B cell (primary cell): ENCODE measurements at regions not wholly inside any gene's neighbourhood (a gene's known extent, or its start where the extent isn't known, plus 50 kb on each side); places are given as distances from the start of the nearest gene placed in this dataset.

Source experiments
- ATAC-seq: fragments of 200-7000 bp; cut with Tn5 transposase; one replicate; pipeline ENCODE4 v1.10.0; 2021; ENCODE audit warnings: low read depth, mild to moderate bottlenecking, moderate number of reproducible peaks, moderate library complexity
- CTCF ChIA-PET: fragments of 350-600 bp; sonication (Branson Sonifier 250); formaldehyde crosslinking; loops from one replicate; lab custom pipeline; 2021; ENCODE audit warnings: antibody characterized with exemption, inconsistent platforms; lab: Charles Lee
- POLR2A ChIA-PET: fragments of 350-600 bp; sonication (Branson Sonifier 250); formaldehyde crosslinking; loops from one replicate; lab custom pipeline; 2021; ENCODE audit warnings: antibody characterized with exemption; lab: Charles Lee
- DNase-seq: peaks from one replicate; pipeline ENCODE4 v3.0.0; 2013
- H2AFZ ChIP-seq: 2 replicates; pipeline ENCODE4 v1.6.1; 2012; ENCODE audit warnings: mild to moderate bottlenecking, low read depth, low read length; ENCODE audit not compliant: insufficient read depth, poor library complexity, severe bottlenecking
- H3K27ac ChIP-seq, 2 donors: 1 replicate in 1 of 2; 2 replicates in 1 of 2; pipeline ENCODE4 v1.5.1; 2012 to 2013; ENCODE audit warnings: low read length in 2 of 2, mild to moderate bottlenecking in 2 of 2, moderate library complexity in 1 of 2
- H3K27me3 ChIP-seq, 4 experiments: fragments of 200-600 bp in 1 of 4; sonication (generic) in 1 of 4; replicated peaks in 1 of 4; 1 replicate in 2 of 4; 2 replicates in 2 of 4; pipeline versions ENCODE4 v1.6.1 to v1.7.0; 2013 to 2016; ENCODE audit warnings: low read length in 3 of 4, mild to moderate bottlenecking in 2 of 4, mixed read lengths in 1 of 4, moderate library complexity in 1 of 4; ENCODE audit not compliant: insufficient read depth in 4 of 4, control insufficient read depth in 3 of 4; ENCODE audit errors: control extremely low read depth in 1 of 4
- H3K36me3 ChIP-seq, 2 experiments: replicated peaks in 1 of 2; 1 replicate in 1 of 2; 2 replicates in 1 of 2; pipeline versions ENCODE4 v1.6.1 to v1.7.1; 2013; ENCODE audit warnings: low read length in 1 of 2; ENCODE audit not compliant: insufficient read depth in 2 of 2, control insufficient read depth in 1 of 2; ENCODE audit errors: control extremely low read depth in 1 of 2, extremely low read depth in 1 of 2
- H3K4me1 ChIP-seq, 2 donors: fragments of 200-600 bp in 1 of 2; sonication (generic) in 1 of 2; 1 replicate in 1 of 2; 2 replicates in 1 of 2; pipeline versions ENCODE4 v1.5.1 to v1.6.1; 2013 to 2017; ENCODE audit warnings: low read length in 2 of 2; ENCODE audit not compliant: control insufficient read depth in 2 of 2, insufficient read depth in 2 of 2
- H3K4me2 ChIP-seq: replicated peaks from 2 replicates; pipeline ENCODE3; 2012; ENCODE audit warnings: mild to moderate bottlenecking, low read depth, low read length; ENCODE audit not compliant: poor library complexity, severe bottlenecking
- H3K4me3 ChIP-seq, 5 experiments: fragments of 200-600 bp in 1 of 5; sonication (generic) in 1 of 5; 1 replicate in 3 of 5; 2 replicates in 2 of 5; pipeline versions ENCODE4 v1.5.1 to v1.7.0; 2011 to 2016; ENCODE audit warnings: low read length in 4 of 5, mild to moderate bottlenecking in 4 of 5, low read depth in 2 of 5, control low read depth in 1 of 5, moderate library complexity in 1 of 5; ENCODE audit not compliant: insufficient read depth in 1 of 5; ENCODE audit errors: control extremely low read depth in 1 of 5, extremely low read depth in 1 of 5
- H3K79me2 ChIP-seq: fragments of 200-600 bp; sonication (generic); one replicate; pipeline ENCODE4 v1.6.0; 2016; ENCODE audit warnings: low read length; ENCODE audit not compliant: control insufficient read depth, insufficient read depth
- H3K9ac ChIP-seq: fragments of 200-600 bp; sonication (generic); 2 replicates; pipeline ENCODE4 v1.6.1; 2017; ENCODE audit warnings: mild to moderate bottlenecking, low read length, moderate library complexity
- H3K9me3 ChIP-seq, 3 donors: one replicate each; pipeline versions ENCODE4 v1.6.1 to v1.7.1; 2013; ENCODE audit warnings: low read length in 2 of 3; ENCODE audit not compliant: control insufficient read depth in 2 of 3, insufficient read depth in 1 of 3; ENCODE audit errors: control extremely low read depth in 1 of 3
- H4K20me1 ChIP-seq: 2 replicates; pipeline ENCODE4 v1.6.0; 2012; ENCODE audit warnings: mild to moderate bottlenecking, low read length; ENCODE audit not compliant: insufficient read depth, control insufficient read depth, poor library complexity, severe bottlenecking
- H3K27ac Mint-ChIP-seq: one replicate; pipeline ENCODE4 v1.8.0; 2021; ENCODE audit warnings: mixed read lengths
- H3K27me3 Mint-ChIP-seq: one replicate; pipeline ENCODE4 v1.8.0; 2021; ENCODE audit warnings: mixed read lengths
- H3K4me1 Mint-ChIP-seq: one replicate; pipeline ENCODE4 v1.8.0; 2021; ENCODE audit warnings: mixed read lengths
- H3K4me3 Mint-ChIP-seq: one replicate; pipeline ENCODE4 v1.8.0; 2021; ENCODE audit warnings: mixed read lengths
- H3K9me3 Mint-ChIP-seq: one replicate; pipeline ENCODE4 v1.8.0; 2022; ENCODE audit warnings: mixed read lengths; ENCODE audit not compliant: insufficient read depth
- CTCF ChIP-seq: fragments of 200-600 bp; IDR thresholded peaks from one replicate; pipeline ENCODE4 v1.8.0; 2022; ENCODE audit warnings: antibody characterized with exemption, mild to moderate bottlenecking
- EZH2 ChIP-seq: IDR thresholded peaks from 2 replicates; pipeline ENCODE4 v1.6.1; 2012; ENCODE audit warnings: borderline replicate concordance, low read depth, mild to moderate bottlenecking, moderate library complexity, low read length; ENCODE audit not compliant: insufficient read depth, poor library complexity, severe bottlenecking
- WGBS: methylation state at CpG from one replicate; pipeline ENCODE4 v1.1.5; 2013; ENCODE audit warnings: missing lambda C conversion rate; ENCODE audit not compliant: insufficient coverage; 5-methylcytosine and 5-hydroxymethylcytosine counted together
- intact Hi-C: fragments of 100-400 bp; cut with micrococcal nuclease; formaldehyde crosslinking; loops from one replicate; pipeline ENCODE4 v1.10.0; 2022

GRCh38 chr4:32440391-32440790 lies 1720.2 kb downstream of the PCDH7 start:
- Histone ChIP-seq H2AFZ (no peak overlapping the region), H3K27ac (no peak overlapping the region), H3K9ac (no peak overlapping the region), H3K4me1 (no peaks in the 10 kb centered on the region), H3K4me3 (no peak overlapping the region), H3K79me2 (no peaks in the 10 kb centered on the region), H4K20me1 (no peaks in the 10 kb centered on the region), H3K9me3 (no peaks in the 10 kb centered on the region), H3K4me2 (no peak overlapping the region), H3K36me3 (no peaks in the 10 kb centered on the region), H3K27me3 (no peaks in the 10 kb centered on the region)
- Mint-ChIP-seq H3K27me3 (no peaks in the 10 kb centered on the region), H3K4me1 (no peaks in the 10 kb centered on the region), H3K27ac (no peak overlapping the region), H3K4me3 (no peak overlapping the region), H3K9me3 (no peaks in the 10 kb centered on the region)
- WGBS = 95% methylated on average over 2 of the region's 3 CpGs
- TF ChIP-seq CTCF = no peak
- TF ChIP-seq EZH2 = no peak
- DNase-seq (no peak), ATAC-seq (no peak)
- POLR2A ChIA-PET = no interaction called here
- intact Hi-C loops = no loop called here
- CTCF ChIA-PET = no interaction called here

- no peak overlapping the region for H3K9ac ChIP-seq
- intact Hi-C loops = no loop called here
- H3K4me1 ChIP-seq = no peaks in the 10 kb centered on the region
- ChIA-PET CTCF (no interaction called here), POLR2A (no interaction called here)
- H3K4me2 ChIP-seq = no peak overlapping the region
- H3K27ac Mint-ChIP-seq = no peak overlapping the region
- H3K4me3 Mint-ChIP-seq = no peak overlapping the region
- 60% methylated on average over 1 of the region's 1 CpG for WGBS
- no peaks in the 10 kb centered on the region for H3K36me3 ChIP-seq
- no peak overlapping the region for H3K27ac ChIP-seq
- H3K27me3 Mint-ChIP-seq = no peaks in the 10 kb centered on the region
- H3K4me3 ChIP-seq = no peak overlapping the region
- TF ChIP-seq EZH2 = no peak
- no peak for TF ChIP-seq CTCF
- H3K79me2 ChIP-seq = no peaks in the 10 kb centered on the region
- no peaks in the 10 kb centered on the region for H3K4me1 Mint-ChIP-seq
- no peak for DNase-seq
- no peaks in the 10 kb centered on the region for H3K27me3 ChIP-seq
- H3K9me3 ChIP-seq = no peaks in the 10 kb centered on the region
- no peaks in the 10 kb centered on the region for H4K20me1 ChIP-seq
- no peak for ATAC-seq
- no peak overlapping the region for H2AFZ ChIP-seq
- H3K9me3 Mint-ChIP-seq = no peaks in the 10 kb centered on the region
Measured at GRCh38 chr4:32454482-32454881, 1734.3 kb downstream of the PCDH7 start.
